Left colon (tissue), 2 donors: ENCODE measurements at regions not wholly inside any gene's neighbourhood (a gene's known extent, or its start where the extent isn't known, plus 50 kb on each side); places are given as distances from the start of the nearest gene placed in this dataset.

Experiments used
- ATAC-seq: fragments of 200-7000 bp; cut with Tn5 transposase; one replicate; pipeline ENCODE4 v1.9.1; 2020; ENCODE audit warnings: mild to moderate bottlenecking, moderate library complexity
- DNase-seq, 2 donors: peaks; one replicate each; pipeline ENCODE4 v3.0.0-alpha.2; 2020
- intact Hi-C, 2 donors: fragments of 100-400 bp; cut with DNase I in 1 of 2; cut with micrococcal nuclease in 1 of 2; formaldehyde crosslinking; loops; one replicate each; pipeline versions ENCODE4 v1.11.2 to v1.14.0; 2022; cut with DNase I, micrococcal nuclease
- donor health status: DM: no; HTN: no; CAD: no.
- donor health status: DM: yes; HTN: yes; CAD: no.

GRCh38 chr5:54738973-54739367, 221.4 kb downstream of the SNX18 start:
- DNase-seq, result no peak
- ATAC-seq, result no peak
- intact Hi-C loops, result no loop called here

- DNase-seq, result peak; percentile 65 to 66
- intact Hi-C loops, result no loop called here
Observed at GRCh38 chr5:54738118-54738972, 220.8 kb downstream of the SNX18 start.

GRCh38 chr5:54736003-54736797, 218.6 kb downstream of the SNX18 start:
- DNase-seq, result no peak
- ATAC-seq, result no peak
- intact Hi-C loops, result no loop called here

More at GRCh38 chr5:54738118-54738972, 220.8 kb downstream of the SNX18 start:
- peak; percentile 54 for ATAC-seq

DNA sequence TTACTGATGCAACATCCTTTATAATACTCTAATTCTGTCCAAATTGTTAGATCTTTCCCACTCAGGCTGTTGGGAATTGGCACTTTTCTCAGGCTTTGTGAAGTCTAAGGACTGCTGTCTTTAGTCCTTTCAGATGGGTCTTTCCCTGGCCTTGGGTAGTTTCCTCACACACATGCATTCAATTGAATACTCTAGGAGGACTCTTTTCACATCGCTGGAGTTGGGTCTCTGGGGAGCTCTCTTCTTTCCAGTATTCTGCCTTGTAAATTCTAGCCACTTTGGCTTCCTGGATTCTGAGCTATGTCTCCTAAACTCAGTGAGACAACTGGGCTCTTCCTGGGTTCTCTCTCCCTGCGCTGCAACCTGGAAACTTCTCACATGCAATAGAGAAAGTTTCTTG, 215.5 kb downstream of the SNX18 start:
- DNase-seq (no peak), ATAC-seq (no peak)
- intact Hi-C loops, result no loop called here

GRCh38 chr5:54732108-54732507, 214.5 kb downstream of the SNX18 start:
- ATAC-seq (no peak), DNase-seq (no peak)
- intact Hi-C loops, result no loop called here

GRCh38 chr5:54728588-54728915, 211.0 kb downstream of the SNX18 start:
- DNase-seq, result no peak
- intact Hi-C loops, result no loop called here
- no peak for ATAC-seq

- no peak for ATAC-seq
- intact Hi-C loops, result no loop called here
- no peak for DNase-seq
Observed at GRCh38 chr5:54727874-54728587, 210.5 kb downstream of the SNX18 start.

DNA sequence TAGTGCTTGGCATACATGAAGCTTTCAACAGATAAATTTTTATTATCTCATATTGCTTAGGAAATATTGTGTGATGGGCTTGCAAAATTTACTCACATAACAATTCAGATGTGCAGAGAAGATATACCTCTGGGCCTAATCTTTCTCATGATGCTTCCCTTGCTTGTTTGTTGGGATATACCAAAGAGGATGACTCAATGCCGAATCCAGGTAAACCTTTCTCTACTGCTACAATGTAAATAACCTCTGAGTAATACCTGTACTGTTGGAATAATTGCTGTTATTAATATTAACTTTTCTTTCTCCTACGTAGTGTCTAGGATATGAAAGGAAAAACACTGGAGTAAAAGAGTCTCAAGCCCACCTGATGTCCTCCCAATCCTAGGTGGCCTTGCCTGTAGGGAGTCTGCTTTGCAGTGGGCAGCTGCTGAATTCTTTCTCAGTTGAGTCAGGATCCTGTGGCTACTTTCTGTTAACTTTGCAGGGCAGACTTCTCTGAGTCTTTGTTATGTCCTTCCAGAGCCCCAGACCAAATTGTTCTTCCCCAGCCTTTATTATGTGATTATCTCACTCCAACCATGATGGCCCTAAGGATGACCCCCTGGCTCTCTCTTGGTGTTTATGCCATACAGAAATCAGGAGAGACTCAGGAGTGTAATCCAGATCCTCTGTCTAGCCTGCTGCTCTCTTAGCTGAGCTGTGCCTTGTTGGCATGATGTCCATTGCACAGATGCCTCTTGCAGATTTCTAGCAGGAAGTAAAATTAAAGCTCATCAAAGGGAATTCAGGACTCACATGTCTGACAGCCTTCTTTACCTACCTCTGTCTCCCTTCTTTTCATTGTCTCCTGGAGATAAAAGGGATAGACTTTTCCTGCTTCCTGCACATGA, 208.1 kb downstream of the SNX18 start:
- no peak for ATAC-seq
- intact Hi-C loops, result no loop called here
- DNase-seq, result no peak

DNA sequence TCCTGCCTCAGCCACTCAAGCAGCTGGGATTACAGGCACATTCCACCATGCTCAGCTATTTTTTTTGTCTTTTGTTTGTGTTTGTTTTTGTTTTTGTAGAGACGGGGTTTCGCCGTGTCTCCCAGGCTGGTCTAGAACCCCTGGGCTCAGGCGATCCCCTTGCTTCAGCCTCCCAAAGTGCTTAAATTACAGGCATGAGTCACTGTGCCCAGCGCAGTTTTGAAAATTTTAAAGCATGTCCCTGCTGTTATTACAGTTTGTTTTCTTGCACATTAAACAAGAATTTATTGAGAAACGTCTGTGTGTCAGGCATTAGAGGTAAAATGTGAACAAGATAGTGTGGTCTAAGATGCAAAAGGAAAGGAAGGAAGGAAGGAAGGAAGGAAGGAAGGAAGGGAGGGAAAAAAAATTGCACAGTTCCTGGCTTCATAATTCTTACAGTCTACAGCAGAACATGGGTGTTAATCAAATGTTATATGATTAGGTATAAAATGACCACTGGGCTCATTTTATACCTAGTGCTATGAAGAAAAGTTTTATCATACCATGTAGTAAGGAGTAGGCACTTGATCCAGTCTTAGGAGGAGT, 205.4 kb downstream of the SNX18 start:
- DNase-seq (no peak), ATAC-seq (no peak)
- intact Hi-C loops, result no loop called here

DNA sequence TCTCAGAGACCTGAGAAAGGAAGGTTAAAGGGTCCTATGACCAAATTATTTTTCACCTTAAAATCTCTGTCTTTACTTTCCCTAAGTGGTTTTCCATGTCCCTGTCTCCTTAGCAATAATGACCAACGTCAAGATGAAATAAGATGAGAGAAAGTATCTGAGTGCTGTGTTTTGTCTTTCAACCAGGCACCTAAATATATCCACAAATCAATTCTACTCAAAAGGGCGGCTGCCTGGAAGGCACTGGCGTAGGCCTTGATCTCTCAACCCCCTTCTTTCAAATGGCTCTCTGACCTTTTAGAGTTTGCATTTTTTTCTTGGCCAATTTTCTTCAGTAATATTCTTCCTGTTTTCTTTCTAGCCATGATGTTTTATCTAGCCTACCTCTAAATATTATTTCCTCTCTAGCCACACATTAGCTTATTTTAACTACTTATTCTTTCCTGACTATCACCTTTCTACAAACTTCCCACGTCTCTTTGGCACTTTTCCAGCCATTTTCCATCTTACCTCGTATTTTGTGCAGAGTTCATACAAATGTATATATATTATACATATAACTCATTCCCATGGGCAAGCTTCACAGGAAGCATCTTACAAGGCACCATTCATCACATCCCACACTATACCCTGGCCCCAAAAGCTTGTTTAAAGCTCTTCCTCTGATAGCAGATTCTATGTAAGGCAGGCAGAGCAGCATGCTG, 204.5 kb downstream of the SNX18 start:
- ATAC-seq, result no peak

DNA sequence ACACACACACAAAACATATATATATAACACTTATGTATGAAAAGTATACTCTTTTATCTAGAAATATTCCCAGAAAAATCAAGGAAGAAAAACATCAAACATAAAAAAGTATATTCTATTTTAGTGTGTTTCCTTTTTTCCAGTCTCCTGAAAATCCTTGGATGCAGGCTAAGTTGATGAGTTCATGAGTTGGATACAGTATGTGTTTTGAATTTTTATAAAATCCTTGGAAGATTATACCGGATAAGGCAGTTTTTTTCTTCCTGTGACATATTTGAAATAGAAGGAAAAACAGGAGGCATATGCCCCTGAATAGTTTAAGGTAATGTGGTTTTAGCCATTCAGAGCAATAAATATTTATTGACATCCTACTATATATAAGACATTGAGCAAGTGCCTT, 203.6 kb downstream of the SNX18 start:
- ATAC-seq, result no peak
- DNase-seq, result no peak
- intact Hi-C loops, result no loop called here

More for the DNA sequence above, 204.5 kb downstream of the SNX18 start:
- intact Hi-C loops, result no loop called here
- no peak for DNase-seq

GRCh38 chr5:54720341-54720740, 202.8 kb downstream of the SNX18 start:
- no peak for DNase-seq
- ATAC-seq, result no peak
- intact Hi-C loops, result no loop called here

DNA sequence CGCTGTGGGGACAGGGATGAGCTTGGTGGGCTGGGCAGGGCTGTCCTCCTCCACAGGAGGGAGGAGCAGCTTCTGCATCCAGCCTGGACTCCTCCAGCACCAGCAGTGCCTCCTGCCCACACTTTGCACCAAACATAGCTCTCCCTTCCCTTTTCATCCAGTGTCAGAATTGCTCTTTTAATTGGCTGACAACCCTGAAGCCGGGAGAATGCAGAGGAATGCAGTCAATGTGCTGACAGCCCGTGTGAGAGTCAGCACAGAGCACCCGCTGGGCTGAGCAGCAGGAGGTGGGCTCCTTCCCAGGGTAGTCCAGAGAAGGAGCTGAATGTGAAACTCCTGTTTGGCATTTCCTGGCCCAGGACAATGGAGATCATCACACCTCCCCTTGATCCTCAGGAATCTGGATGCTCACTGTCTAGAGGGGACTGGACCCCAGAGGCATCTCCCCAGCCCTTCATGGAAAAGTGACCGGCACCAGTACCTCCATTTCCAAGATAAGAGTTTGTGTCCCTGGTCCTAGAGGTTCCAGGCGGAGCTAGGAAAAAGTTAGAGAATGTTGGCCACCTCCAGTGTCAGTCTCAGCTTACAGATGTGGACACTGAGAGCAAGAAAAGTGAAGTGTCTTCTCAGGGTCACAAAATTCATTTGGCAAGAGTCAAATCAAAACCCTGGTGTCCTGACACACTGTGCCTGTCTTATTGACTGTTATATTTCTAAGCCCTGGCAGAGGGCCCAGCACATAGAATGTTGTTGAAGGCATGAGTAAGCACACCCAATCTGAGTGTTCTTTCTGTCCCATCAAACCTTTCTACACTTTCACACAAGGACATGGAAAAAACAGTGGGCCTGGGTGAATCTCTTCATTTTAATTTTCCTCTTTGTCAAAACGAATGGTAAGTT, 202.1 kb downstream of the SNX18 start:
- DNase-seq (no peak), ATAC-seq (no peak)
- intact Hi-C loops, result no loop called here

GRCh38 chr5:54718656-54719055, 201.1 kb downstream of the SNX18 start:
- intact Hi-C loops, result no loop called here
- DNase-seq, result no peak
- ATAC-seq, result no peak

- intact Hi-C loops, result no loop called here
- no peak for ATAC-seq
- DNase-seq, result no peak
Observed at GRCh38 chr5:54717870-54718269, 200.3 kb downstream of the SNX18 start.

DNA sequence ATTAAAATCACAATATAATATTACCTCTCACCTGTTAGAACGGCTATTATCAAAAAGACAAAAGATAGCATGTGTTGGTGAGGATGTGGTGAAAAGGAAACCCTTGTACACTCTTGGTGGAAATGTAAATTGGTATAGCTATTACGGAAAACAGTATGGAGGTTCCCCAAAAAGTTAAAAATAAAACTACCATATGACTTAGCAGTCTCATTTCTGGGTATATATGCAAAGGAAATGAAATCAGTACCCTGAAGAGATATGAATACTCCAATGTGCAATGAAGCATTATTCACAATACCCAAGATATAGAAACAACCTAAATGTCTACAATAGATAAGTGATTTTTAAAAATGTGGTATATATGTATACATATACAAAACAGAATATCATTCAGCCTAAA, 199.9 kb downstream of the SNX18 start:
- intact Hi-C loops, result no loop called here
- DNase-seq, result no peak
- no peak for ATAC-seq
